Kidney tubule cell (primary cell): ENCODE measurements at regions not wholly inside any gene's neighbourhood (a gene's known extent, or its start where the extent isn't known, plus 50 kb on each side); places are given as distances from the start of the nearest gene placed in this dataset.
"Not testable (repeated sequence)": the region's sequence is repeated elsewhere in the genome, so short reads cannot be mapped to it uniquely, and the experiment has no call there.

Experiments
- DNase-seq: peaks from one replicate; pipeline ENCODE4 v3.0.0-alpha.2; 2018; ENCODE audit warnings: low spot score

DNA sequence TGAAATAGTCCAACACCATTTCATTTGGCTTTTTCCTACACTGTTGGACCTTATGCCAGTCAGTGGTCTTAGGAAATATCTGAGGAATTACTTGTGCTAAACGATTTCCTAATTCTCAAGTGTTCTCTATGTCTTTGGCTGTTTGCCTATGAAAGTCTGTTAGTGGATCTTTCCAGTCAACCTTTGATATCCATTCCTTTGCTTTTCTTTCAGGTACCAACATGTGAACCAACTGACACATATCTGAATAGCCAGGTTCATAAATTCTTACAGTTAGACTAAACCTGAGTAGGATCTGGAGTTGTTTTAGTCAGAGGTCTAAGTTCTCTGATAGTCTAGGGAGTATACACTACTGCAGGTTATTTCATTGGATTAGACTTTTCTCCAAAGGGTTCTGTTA lies 343.5 kb upstream of the LRRC3B start:
- no peak for DNase-seq

DNA sequence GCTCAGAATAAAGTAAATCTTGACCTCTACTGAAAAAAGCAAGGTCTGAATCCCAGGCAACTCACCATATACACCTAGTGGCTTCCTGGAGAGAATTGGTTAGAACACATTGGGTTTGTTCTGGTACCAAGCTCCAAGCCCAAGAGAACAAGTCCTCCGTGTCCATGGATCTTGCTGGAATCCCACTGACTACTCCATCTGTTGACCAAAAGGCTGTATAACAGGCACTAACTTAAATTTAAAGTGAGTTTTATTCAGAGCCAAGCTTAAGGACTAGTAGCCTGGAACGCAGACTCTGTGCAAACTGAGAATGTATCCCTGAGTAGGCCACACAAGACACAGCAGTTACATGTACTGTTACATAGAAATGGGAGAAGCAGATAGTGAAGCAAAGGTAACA lies 342.1 kb upstream of the LRRC3B start:
- no peak for DNase-seq

DNA sequence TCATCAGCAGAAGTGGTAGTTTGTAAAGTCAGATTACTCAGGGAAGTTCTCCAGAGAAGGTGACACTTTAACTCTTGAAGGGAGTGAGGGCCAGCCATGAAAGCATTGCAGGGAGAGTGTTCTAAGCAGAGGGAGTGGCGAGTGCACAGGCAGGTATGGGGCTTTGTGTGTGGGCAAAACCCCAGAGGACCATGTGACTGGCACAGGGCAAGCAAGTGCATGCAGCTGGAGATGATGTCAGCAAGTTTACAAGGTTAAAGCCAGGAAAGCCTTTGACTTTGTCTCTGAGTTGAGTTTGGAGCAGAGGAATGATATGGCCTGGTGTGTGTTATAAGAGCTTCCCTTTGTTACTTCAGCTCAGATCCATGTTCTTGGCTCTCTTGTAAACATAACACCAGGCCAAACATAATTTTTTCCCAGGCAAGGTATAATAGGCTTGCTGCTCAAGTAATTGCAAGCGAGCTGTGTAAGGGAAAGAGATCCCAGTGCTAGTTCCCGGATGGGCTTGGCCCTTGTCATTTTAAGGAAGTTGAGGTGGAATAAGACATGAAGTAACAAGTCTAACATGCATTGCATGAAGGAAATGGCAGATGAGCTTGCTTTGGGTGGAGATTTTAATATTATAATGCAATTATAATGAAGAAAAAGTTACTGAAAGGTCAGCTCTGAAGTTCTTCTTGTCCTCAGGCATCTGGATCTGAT lies 341.1 kb upstream of the LRRC3B start:
- peak; percentile 37 for DNase-seq

DNA sequence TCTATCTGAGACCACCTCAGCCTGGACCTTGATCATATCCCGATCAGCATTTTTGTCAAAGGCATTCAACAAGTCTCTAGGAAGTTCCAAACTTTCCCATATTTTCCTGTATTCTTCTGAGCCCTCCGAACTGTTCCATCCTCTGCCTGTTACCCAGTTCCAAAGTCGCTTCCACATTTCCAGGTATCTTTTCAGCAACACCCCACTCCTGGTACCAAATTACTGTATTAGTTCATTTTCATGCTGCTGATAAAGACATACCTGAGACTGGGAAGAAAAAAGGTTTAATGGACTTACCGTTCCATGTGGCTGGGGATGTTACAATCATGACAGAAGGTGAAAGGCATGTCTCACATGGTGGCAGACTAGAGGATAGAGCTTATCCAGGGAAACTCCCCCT lies 338.1 kb upstream of the LRRC3B start:
- not testable (repeated sequence) for DNase-seq

DNA sequence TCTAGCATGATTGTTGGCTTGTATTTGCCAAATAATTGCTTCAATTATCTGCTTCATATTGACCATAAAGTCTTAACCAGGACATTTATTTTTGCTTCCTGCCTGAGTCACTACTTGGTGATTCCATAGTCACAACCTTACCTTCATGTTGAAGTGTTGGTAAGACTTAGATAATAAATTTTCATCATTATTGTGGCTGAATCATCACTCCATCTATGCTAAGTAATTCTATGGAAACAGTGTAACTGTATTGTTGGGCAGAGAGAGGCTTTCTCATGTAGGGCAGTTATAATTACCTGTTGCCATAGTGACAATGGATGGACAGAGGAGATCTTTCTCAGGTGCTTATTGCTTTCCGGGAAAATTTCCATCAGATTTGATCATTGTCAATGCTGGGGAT lies 330.7 kb upstream of the LRRC3B start:
- no peak for DNase-seq

DNA sequence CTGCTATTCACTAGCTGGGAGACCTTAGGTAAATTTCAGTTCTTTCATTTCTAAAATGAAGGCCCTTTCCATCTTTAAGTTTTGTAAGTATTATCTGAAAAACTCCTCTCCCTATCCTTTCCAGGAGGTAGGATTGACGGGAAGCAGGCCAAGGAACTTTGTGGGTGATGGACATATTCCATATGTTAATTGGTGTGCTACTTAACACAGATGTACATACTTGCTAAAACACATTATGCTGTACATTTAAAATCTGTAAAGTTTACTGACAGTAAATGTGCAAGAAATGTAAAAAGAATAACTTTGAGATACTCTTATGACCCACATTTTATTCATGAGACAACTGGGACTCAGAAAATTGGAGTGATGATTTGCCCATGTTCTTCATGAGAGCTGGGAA lies 329.8 kb upstream of the LRRC3B start:
- no peak for DNase-seq

DNA sequence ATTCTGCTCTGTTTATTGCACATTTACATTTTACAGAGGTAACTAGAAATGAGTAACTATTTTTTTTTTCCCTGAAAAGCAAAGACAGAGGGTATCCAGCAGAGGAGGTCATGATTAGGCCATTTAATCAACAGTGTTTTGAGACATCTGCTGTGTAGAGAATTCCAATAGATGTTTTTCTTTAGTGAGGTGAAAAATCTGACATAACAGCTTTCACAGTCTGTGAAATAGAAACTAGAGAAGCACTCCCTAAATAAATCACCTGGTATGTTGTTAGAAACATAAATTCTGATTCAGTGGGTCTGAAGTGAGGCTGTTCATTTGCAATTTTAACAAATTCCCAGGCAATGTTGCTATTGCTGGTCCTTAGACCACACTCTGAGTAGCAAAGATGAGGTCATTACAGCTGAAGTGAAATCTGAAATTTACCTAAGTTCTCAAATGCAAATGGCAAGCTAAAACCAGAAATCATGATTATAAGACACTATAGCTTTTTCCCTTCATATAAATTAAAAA lies 329.2 kb upstream of the LRRC3B start:
- DNase-seq: no peak

DNA sequence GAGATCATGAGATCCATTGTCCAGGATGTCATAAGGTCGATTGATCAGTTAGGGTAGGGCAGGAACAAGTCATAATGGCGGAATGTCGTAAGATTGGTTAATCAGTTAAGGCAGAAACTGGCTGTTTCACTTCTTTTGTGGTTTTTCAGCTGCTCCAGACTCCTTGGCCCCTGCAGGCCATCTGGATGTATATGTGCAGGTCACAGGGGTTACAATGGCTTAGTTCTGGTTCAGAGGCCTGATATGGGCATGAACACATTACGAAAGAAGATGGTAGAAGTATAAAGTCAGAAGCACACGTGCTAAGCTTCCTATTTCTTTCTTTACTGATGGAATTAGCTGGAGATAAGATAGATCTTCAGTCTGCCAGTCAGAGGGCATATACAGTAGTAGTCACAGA lies 315.4 kb upstream of the LRRC3B start:
- DNase-seq: no peak

DNA sequence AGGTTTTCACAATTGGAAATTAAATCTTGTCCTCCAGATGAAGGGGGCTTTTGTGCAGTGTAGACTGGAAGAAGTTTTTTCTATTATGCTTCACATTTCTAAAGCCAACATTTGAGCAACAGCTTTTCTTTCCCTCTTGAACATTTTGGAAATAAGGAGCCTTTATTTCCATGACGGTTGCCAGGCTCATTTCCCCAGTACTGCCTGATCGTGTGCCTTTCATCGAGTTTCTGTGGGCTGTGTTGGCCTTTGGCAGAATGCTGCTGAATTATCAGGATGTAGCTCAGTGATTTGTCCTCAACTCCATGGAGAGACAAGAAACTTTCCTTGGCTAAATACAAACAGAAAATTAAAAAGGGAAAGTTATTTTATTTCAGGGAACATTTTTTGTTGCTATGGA lies 314.8 kb upstream of the LRRC3B start:
- DNase-seq: no peak

DNA sequence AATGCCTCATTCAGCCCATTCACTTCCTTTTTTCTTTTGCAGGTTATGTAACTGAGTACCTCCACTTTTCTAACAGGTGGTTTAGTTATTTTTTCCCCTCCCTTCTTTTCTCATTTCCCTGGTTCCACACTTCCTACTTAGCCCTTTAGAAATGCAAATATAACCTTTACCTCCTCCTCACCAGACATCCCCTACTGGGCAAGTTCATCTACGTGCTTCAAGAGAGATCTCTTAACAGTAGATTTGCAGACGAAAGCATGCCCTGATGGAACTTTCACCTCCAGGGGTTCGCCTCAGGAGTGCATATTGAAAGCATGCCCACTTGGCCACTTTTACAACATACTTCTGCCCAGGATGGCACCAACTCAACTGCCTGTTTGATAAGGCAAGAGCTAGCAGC lies 314.1 kb upstream of the LRRC3B start:
- DNase-seq: no peak

DNA sequence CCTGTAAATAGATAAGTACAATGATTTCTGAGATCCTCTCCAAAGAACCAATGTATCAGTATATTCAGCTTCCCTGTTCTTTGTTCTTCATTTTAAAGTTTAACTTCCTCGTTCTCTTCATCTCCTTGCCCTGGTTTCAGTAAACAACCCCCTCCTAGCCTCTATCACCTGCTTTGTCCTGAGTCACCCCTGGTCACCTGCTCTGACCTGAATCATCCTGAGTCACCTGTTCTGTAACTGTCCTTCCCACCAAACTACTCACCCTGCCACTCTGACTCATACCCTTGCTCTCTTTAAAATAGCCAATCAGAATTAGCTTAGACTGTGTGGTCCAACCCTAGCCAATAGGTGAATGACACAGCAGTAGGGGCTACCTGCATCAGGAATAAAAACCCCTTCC lies 313.0 kb upstream of the LRRC3B start:
- DNase-seq: peak; percentile 85

DNA sequence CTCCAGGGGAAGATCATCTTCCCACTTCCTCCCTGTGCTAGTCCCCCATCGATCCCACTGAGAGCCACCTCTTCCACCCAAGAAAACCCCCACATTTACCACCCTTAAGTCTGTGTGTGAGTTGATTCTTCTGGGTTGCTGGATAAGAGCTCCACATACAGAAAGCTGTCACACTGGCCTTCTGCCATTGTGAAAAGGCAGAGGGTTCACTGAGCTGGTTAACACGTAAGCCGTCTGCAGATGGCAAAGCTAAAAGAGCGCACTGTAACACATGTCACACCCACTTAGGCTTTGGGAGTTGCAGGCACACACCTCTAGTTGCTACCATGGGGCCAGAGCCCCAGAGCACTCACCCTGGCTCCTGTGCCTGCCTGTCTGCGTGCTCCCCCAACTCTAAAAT lies 309.8 kb upstream of the LRRC3B start:
- no peak for DNase-seq

DNA sequence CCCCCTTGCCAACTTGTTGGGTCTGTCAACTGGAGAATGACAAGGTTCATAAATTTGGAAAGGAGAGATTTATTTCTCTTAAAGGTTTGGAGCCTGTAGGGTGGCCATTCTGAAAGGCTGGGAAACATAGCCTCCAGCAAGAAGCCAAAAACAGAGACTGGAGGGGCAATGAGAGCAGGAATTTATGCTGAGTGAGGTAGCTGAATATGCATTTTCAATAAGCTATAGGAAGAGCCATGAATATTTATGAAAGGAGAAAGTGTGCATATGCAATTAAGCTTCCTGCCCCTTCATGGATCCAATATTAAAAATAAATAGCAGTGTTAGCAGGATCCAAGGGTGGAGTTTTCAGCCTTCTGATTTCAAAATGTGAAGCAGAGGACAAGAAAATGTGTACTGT lies 306.1 kb upstream of the LRRC3B start:
- DNase-seq: no peak

DNA sequence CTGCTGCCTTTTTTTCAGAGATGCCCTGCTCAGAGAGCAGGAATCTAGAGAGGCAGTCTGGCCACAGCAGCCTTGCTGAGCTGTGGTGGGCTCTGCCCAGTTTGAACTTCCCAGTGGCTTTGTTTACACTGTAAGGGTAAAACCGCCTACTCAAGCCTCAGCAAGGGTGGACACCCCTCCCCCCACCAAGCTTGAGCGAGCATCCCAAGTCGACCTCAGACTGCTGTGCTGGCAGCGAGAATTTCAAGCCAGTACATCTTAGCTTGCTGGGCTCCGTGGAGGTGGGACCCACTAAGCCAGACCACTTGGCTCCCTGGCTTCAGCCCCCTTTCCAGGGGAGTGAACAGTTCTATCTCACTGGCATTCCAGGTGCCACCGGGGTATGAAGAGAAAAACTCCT lies 298.8 kb upstream of the LRRC3B start:
- not testable (repeated sequence) for DNase-seq

DNA sequence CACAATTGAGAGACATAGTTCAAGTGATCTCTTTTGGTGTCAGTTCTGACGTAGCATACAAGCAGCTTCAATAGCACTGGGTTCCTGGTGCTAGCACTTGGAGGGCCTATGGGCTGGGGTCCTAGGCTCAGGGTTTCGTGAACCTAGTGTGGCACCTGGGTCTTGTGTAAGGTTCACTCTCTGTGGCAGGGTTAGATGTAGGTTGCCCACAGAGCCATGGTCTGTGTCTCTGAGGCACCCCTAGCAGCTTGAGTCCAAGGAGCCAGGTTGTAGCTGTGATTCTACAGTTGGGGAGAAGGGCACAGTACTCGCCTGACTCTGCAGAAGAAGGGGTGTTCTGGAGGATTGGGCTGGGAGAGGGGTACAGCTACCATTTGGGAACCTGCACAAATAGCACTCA lies 282.6 kb upstream of the LRRC3B start:
- no peak for DNase-seq

DNA sequence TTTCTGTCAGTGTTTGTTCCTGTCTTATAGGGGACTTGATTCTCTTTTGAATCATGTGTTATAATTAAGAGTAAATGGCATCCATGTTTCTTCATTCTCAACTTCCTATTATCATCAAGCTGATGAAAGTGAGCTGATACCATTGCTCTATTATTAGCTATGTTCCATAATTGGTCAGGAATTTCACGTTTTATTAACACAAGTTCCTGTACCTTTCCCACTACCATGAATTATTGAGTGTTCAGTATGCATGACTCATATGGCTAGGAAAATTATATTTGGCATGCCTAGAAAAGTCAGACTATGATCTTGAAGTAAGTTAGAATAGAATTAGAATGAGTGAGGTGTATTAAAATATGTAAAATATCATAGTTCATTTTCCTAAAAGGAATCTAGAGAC lies 278.9 kb upstream of the LRRC3B start:
- DNase-seq: no peak

DNA sequence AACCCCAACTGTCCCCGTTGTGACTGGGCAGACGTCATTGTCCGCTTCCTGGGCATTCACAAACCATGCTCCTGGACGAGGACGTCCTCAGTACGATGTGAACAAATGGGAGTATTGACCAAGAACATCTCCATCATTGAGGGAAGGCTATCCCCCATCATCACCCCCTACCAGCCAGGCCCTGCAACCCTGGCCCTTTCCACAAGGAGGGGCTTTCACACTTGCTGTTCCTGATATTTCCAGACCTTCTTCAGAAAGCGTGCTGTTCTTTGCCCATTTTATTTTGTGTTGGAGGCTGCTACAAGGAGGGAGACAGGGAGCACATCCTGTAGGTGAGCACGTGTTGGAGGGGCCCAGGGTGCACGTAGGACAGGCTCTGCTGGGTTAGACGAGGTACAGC lies 277.0 kb upstream of the LRRC3B start:
- DNase-seq: no peak

DNA sequence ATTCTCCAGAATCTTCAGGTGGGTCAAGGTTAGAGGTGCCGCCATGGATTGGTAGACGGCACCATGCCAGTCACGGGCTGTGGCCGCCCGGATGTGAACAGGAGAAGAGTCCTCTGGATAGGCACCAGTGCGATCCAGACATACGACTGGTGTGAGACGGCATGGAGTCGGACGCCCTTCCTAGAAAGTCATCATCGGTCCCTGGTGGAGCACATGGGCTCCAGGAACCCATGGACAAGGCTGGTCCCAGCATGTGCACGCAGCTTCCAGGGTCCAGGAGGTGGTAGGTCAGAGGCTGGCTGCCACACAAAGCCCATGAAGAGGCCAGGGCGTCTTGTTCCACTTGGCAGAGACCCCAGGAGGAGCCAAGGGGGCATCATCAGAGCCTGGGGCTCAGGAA lies 276.1 kb upstream of the LRRC3B start:
- DNase-seq: no peak

DNA sequence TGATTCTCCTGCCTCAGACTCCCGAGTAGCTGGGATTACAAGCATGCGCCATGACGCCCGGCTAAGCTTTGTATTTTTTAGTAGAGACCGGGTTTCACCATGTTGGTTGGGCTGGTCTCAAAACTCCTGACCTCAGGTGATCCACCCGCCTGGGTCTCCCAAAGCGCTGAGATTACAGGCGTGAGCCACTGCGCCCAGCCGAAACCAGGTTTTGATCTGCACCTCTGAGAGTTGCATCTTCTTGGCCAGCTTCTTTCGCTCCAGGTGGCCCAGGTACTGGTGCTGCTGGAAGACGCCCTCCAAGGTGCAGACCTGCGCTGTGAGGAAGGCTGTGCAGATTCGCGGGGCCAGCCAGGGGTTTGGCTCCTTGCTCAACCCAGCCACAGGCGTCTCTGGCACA lies 275.4 kb upstream of the LRRC3B start:
- no peak for DNase-seq

DNA sequence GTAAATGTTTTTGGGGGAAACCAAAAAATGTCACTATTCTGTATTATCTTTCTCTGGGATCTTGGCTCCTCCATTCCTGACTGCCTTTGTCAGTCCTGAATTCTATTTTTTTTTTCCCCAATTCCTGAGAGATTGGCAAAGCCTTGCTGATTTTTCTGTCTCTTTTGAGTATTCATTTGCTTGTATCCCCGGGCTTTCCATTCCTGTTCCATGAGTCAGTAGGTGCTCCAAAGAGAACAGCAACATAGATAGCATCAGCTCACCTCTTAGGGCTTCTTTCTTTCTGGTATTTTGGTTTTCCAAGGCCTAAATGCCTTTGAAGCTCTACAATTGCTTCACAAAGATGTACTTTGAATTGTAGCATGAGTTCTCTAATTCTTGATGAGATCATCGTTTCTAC lies 271.7 kb upstream of the LRRC3B start:
- peak; percentile 57 for DNase-seq

DNA sequence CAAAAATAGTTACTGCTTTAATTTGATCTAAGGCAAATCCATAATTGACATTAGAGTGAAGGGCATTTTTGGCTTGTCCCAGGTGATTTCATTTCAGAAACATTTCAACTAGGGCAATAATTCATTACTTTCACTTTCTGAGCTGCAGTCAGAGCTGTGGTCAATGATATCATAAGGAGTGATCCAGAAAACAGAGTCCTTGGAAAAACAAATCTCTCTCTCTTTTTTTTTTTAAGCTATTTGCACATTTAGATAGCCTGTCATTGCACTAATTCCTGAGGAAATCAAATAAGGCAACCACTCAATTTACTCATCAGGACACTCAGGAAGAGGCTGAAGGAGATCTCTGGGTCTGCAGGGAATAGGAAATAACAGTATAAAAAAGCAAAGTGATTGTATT lies 269.5 kb upstream of the LRRC3B start:
- peak; percentile 73 for DNase-seq

DNA sequence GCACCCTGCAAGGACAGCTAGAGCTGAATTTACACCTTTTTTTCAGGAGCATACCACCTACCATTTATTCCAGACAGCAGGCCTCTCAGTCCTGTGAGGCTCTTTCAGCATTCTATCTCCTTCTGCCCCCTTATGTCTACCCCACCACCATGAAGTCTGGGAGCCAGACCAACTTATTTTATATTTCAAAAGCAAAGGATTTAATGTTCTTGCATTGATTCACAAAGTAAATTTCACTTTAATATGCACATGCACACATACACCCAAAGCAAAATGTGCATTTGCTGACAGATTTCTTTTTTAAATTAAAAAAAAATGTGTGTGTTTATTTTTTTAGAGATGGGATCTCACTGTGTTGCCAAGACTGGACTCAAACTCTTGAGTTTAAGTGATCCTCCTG lies 264.2 kb upstream of the LRRC3B start:
- DNase-seq: no peak

DNA sequence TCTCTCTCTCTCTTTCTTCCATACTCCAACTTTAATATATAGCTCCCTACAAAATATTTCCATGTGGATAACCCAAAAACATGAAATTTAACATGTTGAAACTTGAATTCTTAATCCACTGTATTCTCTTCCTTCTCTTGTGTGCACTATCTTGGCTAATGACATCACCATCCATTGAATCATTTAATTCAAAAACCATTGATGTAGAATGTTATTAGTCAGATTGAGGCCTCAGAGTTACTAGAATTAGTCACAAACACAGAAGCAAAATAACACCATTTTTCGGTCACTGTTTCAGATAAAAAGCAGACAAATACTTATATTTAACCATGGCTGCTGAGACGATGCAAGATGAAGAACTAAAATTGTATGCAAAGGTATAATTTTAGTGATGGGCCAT lies 256.9 kb upstream of the LRRC3B start:
- DNase-seq: peak; percentile 57

DNA sequence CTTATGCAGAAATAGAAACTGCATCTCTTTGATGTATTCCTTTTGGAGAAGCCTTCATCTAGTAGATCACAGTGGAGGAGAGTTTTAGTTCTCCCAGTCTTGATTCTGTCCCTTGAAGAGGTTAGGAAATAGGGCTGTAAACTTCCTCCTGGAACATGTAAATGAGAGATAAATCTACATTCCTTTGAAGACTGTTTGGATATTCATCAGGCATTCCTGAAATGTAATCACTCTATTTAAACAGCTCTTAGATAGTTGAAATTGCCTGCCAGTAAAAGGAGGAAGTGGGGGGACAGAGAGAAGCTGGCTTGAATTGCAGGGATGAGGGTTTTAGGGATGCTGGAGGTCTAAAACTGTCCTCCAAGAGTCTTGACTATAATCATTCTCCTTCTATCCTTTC lies 254.3 kb upstream of the LRRC3B start:
- DNase-seq: peak; percentile 20

DNA sequence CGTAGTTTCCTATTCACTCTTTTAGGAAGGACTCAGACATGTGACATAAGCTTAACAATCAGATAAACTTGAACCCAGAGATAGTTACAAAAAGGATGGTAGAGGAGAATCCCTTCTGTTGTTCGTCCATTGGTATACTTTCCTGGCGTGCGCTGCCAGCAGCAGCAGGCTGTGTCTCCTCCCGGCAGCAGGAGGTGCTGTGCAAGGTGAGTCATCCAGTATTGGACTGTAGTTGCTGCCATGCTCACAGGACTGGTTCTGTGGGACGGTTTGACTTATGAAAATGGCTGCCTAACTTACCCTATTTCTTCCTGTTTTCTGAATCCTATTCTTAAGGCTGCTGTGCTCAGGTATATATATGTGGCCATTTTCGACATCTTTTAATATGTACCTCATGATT lies 253.4 kb upstream of the LRRC3B start:
- peak; percentile 21 for DNase-seq
